SK-N-SH treated with all-trans-retinoic acid at 6 μM for 48 hours (cell line): ENCODE measurements at regions not wholly inside any gene's neighbourhood (a gene's known extent, or its start where the extent isn't known, plus 50 kb on each side); places are given as distances from the start of the nearest gene placed in this dataset.
A peak's percentile ranks its signal among the peaks of the same experiment; 100 is the strongest.
"Not testable (repeated sequence)": the region's sequence is repeated elsewhere in the genome, so short reads cannot be mapped to it uniquely, and the experiment has no call there.

Source experiments
- ATAC-seq: fragments of 200-7000 bp; cut with Tn5 transposase; 3 replicates; pipeline ENCODE4 v1.9.1; 2020; ENCODE audit warnings: mild to moderate bottlenecking, moderate library complexity
- ARNTL ChIP-seq: fragments of 450-650 bp; formaldehyde crosslinking; IDR thresholded peaks from 2 replicates; pipeline ENCODE4 v1.5.0; 2020; ENCODE audit warnings: low read depth, mild to moderate bottlenecking, moderate library complexity, borderline replicate concordance
- CREB5 ChIP-seq: fragments of 250-450 bp; sonication (Bioruptor Pico); IDR thresholded peaks from 2 replicates; pipeline ENCODE4 v1.5.1; 2020; ENCODE audit warnings: low read depth, mild to moderate bottlenecking, moderate library complexity
- CSRNP3 ChIP-seq: fragments of 250-450 bp; sonication (Bioruptor Pico); IDR thresholded peaks from 2 replicates; pipeline ENCODE4 v1.5.1; 2021; ENCODE audit warnings: mild to moderate bottlenecking, moderate library complexity
- ESRRG ChIP-seq: fragments of 250-450 bp; sonication (Bioruptor Pico); IDR thresholded peaks from 2 replicates; pipeline ENCODE4 v1.6.1; 2021; ENCODE audit warnings: mild to moderate bottlenecking
- GLIS3 ChIP-seq: fragments of 250-450 bp; sonication (Bioruptor Pico); IDR thresholded peaks from 2 replicates; pipeline ENCODE4 v1.5.0; 2020; ENCODE audit warnings: mild to moderate bottlenecking, moderate library complexity
- ISL1 ChIP-seq: fragments of 250-450 bp; sonication (Bioruptor Pico); IDR thresholded peaks from 2 replicates; pipeline ENCODE4 v2.1.2; 2022; ENCODE audit warnings: mild to moderate bottlenecking, moderate library complexity
- OSR1 ChIP-seq: fragments of 250-450 bp; sonication (Bioruptor Pico); IDR thresholded peaks from 2 replicates; pipeline ENCODE4 v1.8.0; 2022; ENCODE audit warnings: moderate library complexity, mild to moderate bottlenecking, inconsistent platforms
- PATZ1 ChIP-seq: fragments of 250-450 bp; sonication (Bioruptor Pico); IDR thresholded peaks from 2 replicates; pipeline ENCODE4 v1.8.0; 2020; ENCODE audit warnings: mild to moderate bottlenecking, moderate library complexity, borderline replicate concordance
- POU6F1 ChIP-seq: fragments of 250-450 bp; sonication (Bioruptor Pico); IDR thresholded peaks from 2 replicates; pipeline ENCODE4 v1.8.0; 2021; ENCODE audit warnings: low read depth, mild to moderate bottlenecking, moderate library complexity, borderline replicate concordance
- RARB ChIP-seq: fragments of 250-450 bp; sonication (Bioruptor Pico); IDR thresholded peaks from 2 replicates; pipeline ENCODE4 v1.8.0; 2021; ENCODE audit warnings: mild to moderate bottlenecking, moderate library complexity
- SNAI2 ChIP-seq: fragments of 250-450 bp; sonication (Bioruptor Pico); IDR thresholded peaks from 2 replicates; pipeline ENCODE4 v1.5.0; 2020; ENCODE audit warnings: mild to moderate bottlenecking, moderate library complexity
- TCF4 ChIP-seq: fragments of 250-450 bp; sonication (Bioruptor Pico); IDR thresholded peaks from 2 replicates; pipeline ENCODE4 v1.8.0; 2021; ENCODE audit warnings: mild to moderate bottlenecking, moderate library complexity, borderline replicate concordance
- TOX ChIP-seq: fragments of 250-450 bp; sonication (Bioruptor Pico); IDR thresholded peaks from 2 replicates; pipeline ENCODE4 v1.8.0; 2021; ENCODE audit warnings: mild to moderate bottlenecking, moderate library complexity, borderline replicate concordance
- TSHZ2 ChIP-seq: fragments of 250-450 bp; sonication (Bioruptor Pico); IDR thresholded peaks from 2 replicates; pipeline ENCODE4 v1.5.0; 2020; ENCODE audit warnings: mild to moderate bottlenecking, moderate library complexity
- ZC3H10 ChIP-seq: fragments of 250-450 bp; sonication (Bioruptor Pico); IDR thresholded peaks from 2 replicates; pipeline ENCODE4 v1.5.1; 2021; ENCODE audit warnings: mild to moderate bottlenecking, moderate library complexity
- ZFP3 ChIP-seq: fragments of 250-450 bp; sonication (Bioruptor Pico); IDR thresholded peaks from 2 replicates; pipeline ENCODE4 v1.5.0; 2020; ENCODE audit warnings: mild to moderate bottlenecking, moderate library complexity
- ZFP30 ChIP-seq: fragments of 450-650 bp; formaldehyde crosslinking; IDR thresholded peaks from 2 replicates; pipeline ENCODE4 v1.5.0; 2022; ENCODE audit warnings: mild to moderate bottlenecking, moderate library complexity
- ZNF565 ChIP-seq: fragments of 450-650 bp; formaldehyde crosslinking; conservative IDR thresholded peaks from 2 replicates; pipeline ENCODE4 v1.5.0; 2020; ENCODE audit warnings: low read depth, mild to moderate bottlenecking, moderate library complexity
- ZNF70 ChIP-seq: fragments of 450-650 bp; formaldehyde crosslinking; IDR thresholded peaks from 2 replicates; pipeline ENCODE4 v1.5.0; 2020; ENCODE audit warnings: mild to moderate bottlenecking, moderate library complexity
- ZNF8 ChIP-seq: fragments of 450-650 bp; formaldehyde crosslinking; IDR thresholded peaks from 2 replicates; pipeline ENCODE4 v1.5.0; 2020; ENCODE audit warnings: mild to moderate bottlenecking, moderate library complexity

- TF ChIP-seq ZNF70 (CRISPR knock-in tag) (peak; percentile 95), TOX (CRISPR knock-in tag) (no peak), OSR1 (CRISPR knock-in tag) (no peak), CREB5 (CRISPR knock-in tag) (no peak)
- no peak for ATAC-seq
Measured at GRCh38 chr7:69109879-69110278, 488.4 kb upstream of the AUTS2 start.

GRCh38 chr7:69110450-69111050 is 487.7 kb upstream of the AUTS2 start:
- TF ChIP-seq ARNTL (CRISPR knock-in tag) (no peak), RARB (no peak), ZNF70 (CRISPR knock-in tag) (no peak), CSRNP3 (CRISPR knock-in tag) (no peak), TOX (CRISPR knock-in tag) (no peak), OSR1 (CRISPR knock-in tag) (no peak), ZNF565 (CRISPR knock-in tag) (no peak), SNAI2 (no peak), ZC3H10 (CRISPR knock-in tag) (no peak), ZFP3 (CRISPR knock-in tag) (no peak), ESRRG (CRISPR knock-in tag) (no peak)
- ATAC-seq = no peak

- ATAC-seq = no peak
- TF ChIP-seq OSR1 (CRISPR knock-in tag) = no peak
Measured at GRCh38 chr7:69114374-69114773, 483.9 kb upstream of the AUTS2 start.

GRCh38 chr7:69115788-69116187 is 482.5 kb upstream of the AUTS2 start:
- no peak for ATAC-seq
- TF ChIP-seq POU6F1 (no peak), TSHZ2 (CRISPR knock-in tag) (no peak), ZNF8 (no peak), SNAI2 (no peak), ZNF70 (CRISPR knock-in tag) (no peak), ARNTL (CRISPR knock-in tag) (no peak), ZNF565 (CRISPR knock-in tag) (no peak), TOX (CRISPR knock-in tag) (no peak), ESRRG (CRISPR knock-in tag) (no peak)

- not testable (repeated sequence) for ATAC-seq
Measured at GRCh38 chr7:69116196-69116595, 482.1 kb upstream of the AUTS2 start.

- no peak for TF ChIP-seq ISL1 (CRISPR knock-in tag)
- no peak for TF ChIP-seq GLIS3
- TF ChIP-seq PATZ1 (CRISPR knock-in tag) = no peak
- TF ChIP-seq TCF4 (CRISPR knock-in tag) = no peak
- no peak for TF ChIP-seq ZFP30
- no peak for ATAC-seq
Measured at GRCh38 chr7:69122953-69123352, 475.3 kb upstream of the AUTS2 start.
